DND-41 (cell line): ENCODE measurements at regions not wholly inside any gene's neighbourhood (a gene's known extent, or its start where the extent isn't known, plus 50 kb on each side); places are given as distances from the start of the nearest gene placed in this dataset.

Experiments used
- CTCF ChIP-seq: IDR thresholded peaks from 2 replicates; pipeline ENCODE4 v1.5.1; 2012; ENCODE audit warnings: borderline replicate concordance, low read length, moderate library complexity, mild to moderate bottlenecking; ENCODE audit not compliant: poor library complexity, severe bottlenecking; ENCODE audit errors: extremely low read depth
- EZH2 ChIP-seq: IDR thresholded peaks from 3 replicates; pipeline ENCODE4 v1.6.1; 2012; ENCODE audit warnings: borderline replicate concordance, low read depth, mild to moderate bottlenecking, moderate library complexity, low read length, inconsistent platforms; ENCODE audit not compliant: severe bottlenecking

DNA sequence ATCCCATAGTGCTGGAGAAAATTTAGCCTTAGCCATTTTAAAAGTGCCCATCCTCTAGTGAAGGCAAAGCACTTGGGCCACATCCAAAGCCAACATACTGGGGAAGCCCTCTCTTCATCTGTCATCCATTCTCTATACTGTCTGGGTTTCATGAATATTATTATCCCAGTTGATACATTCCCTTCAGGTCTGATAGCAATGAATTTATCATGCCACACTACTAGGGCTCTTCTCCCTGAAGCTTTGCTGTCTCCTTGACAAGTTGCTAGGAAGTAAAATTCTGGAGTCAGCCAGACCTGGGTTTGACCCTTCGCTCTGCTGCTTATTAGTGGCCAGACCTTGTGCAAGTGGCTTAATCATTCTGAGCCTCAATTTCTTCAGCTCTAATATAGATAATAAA, 1041.4 kb upstream of the ADGRL2 start:
- no peak for TF ChIP-seq CTCF
- TF ChIP-seq EZH2, result no peak
